ENCODE measurements at regions not wholly inside any gene's neighbourhood (a gene's known extent, or its start where the extent isn't known, plus 50 kb on each side); places are given as distances from the start of the nearest gene placed in this dataset.

- Histone ChIP-seq H3K27me3 (no peaks in the 10 kb centered on the region), H3K9me3 (peaks cover 0 to 6% (median 0%) of the 10 kb centered on the region in 4 donors), H3K27ac (no peak overlapping the region), H3K4me3 (no peak overlapping the region), H3K4me1 (no peaks in the 10 kb centered on the region), H3K36me3 (no peaks in the 10 kb centered on the region)
- DNase-seq (no peak), ATAC-seq (ENCODE audit: low FRiP score in 2 of 2) (no peak)
- WGBS, 2 donors = 86 to 92% methylated on average over 3 of the region's 3 CpGs
- TF ChIP-seq CTCF (IDR thresholded peaks at IDR 0.05) (no peak), POLR2A (IDR thresholded peaks at IDR 0.05) (no peak), POLR2AphosphoS5 (IDR thresholded peaks at IDR 0.05) (no peak), EP300 (IDR thresholded peaks at IDR 0.05) (no peak)
Observed at GRCh38 chr13:58985845-58986244, 1177.9 kb downstream of the DIAPH3 start.

- Histone ChIP-seq H3K9me3 (no peaks in the 10 kb centered on the region), H3K4me3 (no peak overlapping the region), H3K27me3 (no peaks in the 10 kb centered on the region), H3K4me1 (no peaks in the 10 kb centered on the region), H3K27ac (no peak overlapping the region), H3K36me3 (no peaks in the 10 kb centered on the region)
- TF ChIP-seq CTCF (IDR thresholded peaks at IDR 0.05) = no peak
- TF ChIP-seq POLR2AphosphoS5 (IDR thresholded peaks at IDR 0.05) = no peak
- TF ChIP-seq EP300 (IDR thresholded peaks at IDR 0.05) = no peak
- TF ChIP-seq POLR2A (IDR thresholded peaks at IDR 0.05) = no peak
- ATAC-seq (ENCODE audit: low FRiP score in 2 of 2) (no peak), DNase-seq (no peak)
- 81 to 84% methylated on average over 1 of the region's 1 CpG for WGBS, 2 donors
Observed at GRCh38 chr13:58989556-58989955, 1174.2 kb downstream of the DIAPH3 start.

DNA sequence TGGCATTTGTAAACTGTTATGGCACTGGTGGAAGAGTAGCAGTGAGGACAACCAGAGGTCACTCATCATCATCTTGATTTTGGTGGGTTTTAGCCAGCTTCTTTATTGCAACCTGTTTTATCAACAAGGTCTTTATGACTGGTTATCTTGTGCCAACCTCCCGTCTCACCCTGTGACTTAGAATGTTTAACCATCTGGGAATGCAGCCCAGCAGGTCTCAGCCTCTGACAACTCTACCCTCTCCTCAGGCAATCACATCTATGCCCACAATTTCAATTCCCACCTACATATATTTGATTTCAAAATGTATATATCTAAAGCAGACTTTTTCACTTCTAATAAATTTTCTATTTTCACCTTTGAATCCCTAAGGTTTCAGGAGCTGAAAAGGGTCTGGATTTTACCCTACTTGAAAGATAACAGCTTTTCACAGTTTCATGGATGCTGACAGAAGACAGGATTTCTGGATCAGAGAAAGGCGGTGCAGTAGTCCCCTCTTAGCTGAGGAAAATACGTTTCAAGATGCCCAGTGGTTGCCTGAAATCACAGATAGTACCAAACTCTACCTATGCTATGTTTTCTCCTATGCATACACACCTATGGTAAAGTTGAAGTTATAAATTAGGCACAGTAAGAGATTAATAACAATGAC lies 1171.8 kb downstream of the DIAPH3 start:
- Histone ChIP-seq H3K4me1 (no peaks in the 10 kb centered on the region), H3K27ac (no peak overlapping the region), H3K9me3 (no peaks in the 10 kb centered on the region), H3K4me3 (no peak overlapping the region), H3K36me3 (no peaks in the 10 kb centered on the region), H3K27me3 (no peaks in the 10 kb centered on the region)
- ATAC-seq (ENCODE audit: low FRiP score in 2 of 2) (no peak), DNase-seq (no peak)
- 67 to 82% methylated on average over 3 of the region's 3 CpGs for WGBS, 2 donors
- TF ChIP-seq CTCF (IDR thresholded peaks at IDR 0.05) = no peak
- no peak for TF ChIP-seq EP300 (IDR thresholded peaks at IDR 0.05)
- TF ChIP-seq POLR2A (IDR thresholded peaks at IDR 0.05) = no peak
- no peak for TF ChIP-seq POLR2AphosphoS5 (IDR thresholded peaks at IDR 0.05)

DNA sequence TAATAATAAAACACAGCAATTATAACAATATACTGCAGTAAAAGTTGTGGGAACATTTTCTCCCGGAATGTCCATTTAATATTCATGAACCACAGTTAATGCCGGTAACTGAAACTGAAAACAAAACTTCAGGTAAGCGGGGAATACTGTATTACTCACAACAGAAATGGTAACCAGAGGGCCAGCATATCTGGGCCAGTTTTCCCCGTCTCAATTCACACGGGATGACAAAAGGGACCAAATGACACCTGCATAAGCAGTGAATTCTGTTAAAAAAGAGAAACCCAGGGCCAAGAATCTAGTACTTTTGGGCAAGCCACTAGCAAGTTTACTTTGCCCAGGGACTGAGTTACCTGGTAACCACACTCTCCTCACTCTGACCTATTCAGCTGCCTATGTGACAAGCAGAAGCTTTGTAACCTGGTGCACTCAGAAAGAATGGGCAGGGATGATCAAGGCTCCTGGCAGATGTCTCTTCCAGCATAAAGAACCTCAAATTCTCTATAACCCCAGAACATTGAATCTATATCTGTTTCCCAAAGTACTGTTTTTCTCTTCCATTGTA lies 1171.2 kb downstream of the DIAPH3 start:
- Histone ChIP-seq H3K4me3 (no peak overlapping the region), H3K4me1 (no peaks in the 10 kb centered on the region), H3K9me3 (no peaks in the 10 kb centered on the region), H3K27ac (no peak overlapping the region), H3K27me3 (no peaks in the 10 kb centered on the region), H3K36me3 (no peaks in the 10 kb centered on the region)
- DNase-seq (no peak), ATAC-seq (ENCODE audit: low FRiP score in 2 of 2) (no peak)
- WGBS, 2 donors = 92 to 96% methylated on average over 5 of the region's 5 CpGs
- no peak for TF ChIP-seq POLR2AphosphoS5 (IDR thresholded peaks at IDR 0.05)
- TF ChIP-seq EP300 (IDR thresholded peaks at IDR 0.05) = no peak
- TF ChIP-seq POLR2A (IDR thresholded peaks at IDR 0.05) = no peak
- no peak for TF ChIP-seq CTCF (IDR thresholded peaks at IDR 0.05)

- Histone ChIP-seq H3K9me3 (no peaks in the 10 kb centered on the region), H3K27ac (no peak overlapping the region), H3K4me1 (peaks cover 0 to 2% (median 0%) of the 10 kb centered on the region in 4 donors), H3K36me3 (no peaks in the 10 kb centered on the region), H3K4me3 (no peak overlapping the region), H3K27me3 (no peaks in the 10 kb centered on the region)
- DNase-seq (no peak), ATAC-seq (ENCODE audit: low FRiP score in 2 of 2) (no peak)
- TF ChIP-seq POLR2A (IDR thresholded peaks at IDR 0.05) = no peak
- TF ChIP-seq POLR2AphosphoS5 (IDR thresholded peaks at IDR 0.05) = no peak
- no peak for TF ChIP-seq EP300 (IDR thresholded peaks at IDR 0.05)
- TF ChIP-seq CTCF (IDR thresholded peaks at IDR 0.05) = no peak
- 86 to 88% methylated on average over 4 of the region's 4 CpGs for WGBS, 2 donors
Observed at GRCh38 chr13:58994077-58994476, 1169.7 kb downstream of the DIAPH3 start.

Data from upper lobe of left lung (tissue), 6 donors.